OCI-LY3 (cell line): ENCODE measurements at regions not wholly inside any gene's neighbourhood (a gene's known extent, or its start where the extent isn't known, plus 50 kb on each side); places are given as distances from the start of the nearest gene placed in this dataset.
A peak's percentile ranks its signal among the peaks of the same experiment; 100 is the strongest.

Experiments
- H2AFZ ChIP-seq: fragments of 200-600, 300-600 bp; shearing (Covaris generic); 2 replicates; pipeline ENCODE4 v1.6.0; 2014; ENCODE audit warnings: antibody characterized with exemption, low read depth, low read length
- H3K27ac ChIP-seq: fragments of 200-600, 300-600 bp; sonication (generic); 2 replicates; pipeline ENCODE4 v1.5.1; 2014; ENCODE audit warnings: mild to moderate bottlenecking, low read length, moderate library complexity, mixed read lengths
- H3K27me3 ChIP-seq: fragments of 200-600, 300-600 bp; sonication (generic); 2 replicates; pipeline ENCODE4 v1.6.1; 2014; ENCODE audit warnings: low read depth, low read length, mixed read lengths
- H3K36me3 ChIP-seq: fragments of 200-600, 300-600 bp; sonication (generic); replicated peaks from 2 replicates; pipeline ENCODE3; 2014; ENCODE audit warnings: low read depth, low read length, mixed read lengths
- H3K4me1 ChIP-seq: fragments of 300-600, 200-600 bp; sonication (generic); 2 replicates; pipeline ENCODE4 v1.6.1; 2014; ENCODE audit warnings: low read length, mixed read lengths
- H3K4me2 ChIP-seq: fragments of 200-600, 300-600 bp; sonication (generic); 2 replicates; pipeline ENCODE4 v1.6.1; 2014; ENCODE audit warnings: low read length, mixed read lengths
- H3K4me3 ChIP-seq: fragments of 300-600, 200-600 bp; sonication (generic); 2 replicates; pipeline ENCODE4 v1.5.1; 2014; ENCODE audit warnings: antibody characterized with exemption, mild to moderate bottlenecking, low read length, moderate library complexity
- H3K79me2 ChIP-seq: fragments of 300-600, 200-600 bp; shearing (Covaris generic); 2 replicates; pipeline ENCODE4 v1.6.1; 2014; ENCODE audit warnings: mild to moderate bottlenecking, low read length, mixed read lengths
- H3K9ac ChIP-seq: fragments of 300-600, 200-600 bp; shearing (Covaris generic); 2 replicates; pipeline ENCODE4 v1.6.0; 2014; ENCODE audit warnings: mild to moderate bottlenecking, low read length, moderate library complexity
- H3K9me3 ChIP-seq: fragments of 200-600, 300-600 bp; shearing (Covaris generic); 2 replicates; pipeline ENCODE4 v1.6.1; 2014; ENCODE audit warnings: low read length, mixed read lengths; ENCODE audit not compliant: insufficient read depth
- H4K20me1 ChIP-seq: fragments of 200-600, 300-600 bp; sonication (generic); 2 replicates; pipeline ENCODE4 v1.6.1; 2016; ENCODE audit warnings: low read length, mixed read lengths; ENCODE audit not compliant: insufficient read depth
- CTCF ChIP-seq: fragments of 200-600, 300-600 bp; sonication (generic); IDR thresholded peaks from 2 replicates; pipeline ENCODE4 v1.5.1; 2014; ENCODE audit warnings: antibody characterized with exemption, low read length, low read depth
- EZH2phosphoT487 ChIP-seq: fragments of 200-600 bp; shearing (Covaris generic); IDR thresholded peaks from 2 replicates; pipeline ENCODE4 v1.6.1; 2018; ENCODE audit warnings: antibody characterized with exemption, mixed run types, low read depth

- H3K27ac ChIP-seq, result no peak overlapping the region
- H3K4me1 ChIP-seq, result peaks cover 11% of the 10 kb centered on the region
- TF ChIP-seq CTCF, result no peak
- no peak for TF ChIP-seq EZH2phosphoT487
- no peaks in the 10 kb centered on the region for H3K9me3 ChIP-seq
- H3K36me3 ChIP-seq, result no peaks in the 10 kb centered on the region
- H3K79me2 ChIP-seq, result no peaks in the 10 kb centered on the region
- no peak overlapping the region for H3K9ac ChIP-seq
- H3K4me2 ChIP-seq, result peak overlapping the region; percentile 40
- no peaks in the 10 kb centered on the region for H3K27me3 ChIP-seq
- H2AFZ ChIP-seq, result no peak overlapping the region; the same call in 1 of the 2 replicates
- peak overlapping the region; percentile 5; the same call in 1 of the 2 replicates for H3K4me3 ChIP-seq
- no peaks in the 10 kb centered on the region for H4K20me1 ChIP-seq
These were observed 81.9 kb downstream of the MZT1 start for GRCh38 chr13:72645521-72645920.

GRCh38 chr13:72643311-72643989, 84.0 kb downstream of the MZT1 start:
- Histone ChIP-seq H3K27ac (no peak overlapping the region), H3K9ac (no peak overlapping the region), H3K4me1 (peaks cover 11% of the 10 kb centered on the region), H3K27me3 (no peaks in the 10 kb centered on the region), H3K36me3 (no peaks in the 10 kb centered on the region), H3K4me3 (no peak overlapping the region), H3K79me2 (no peaks in the 10 kb centered on the region), H2AFZ (no peak overlapping the region), H3K9me3 (no peaks in the 10 kb centered on the region), H3K4me2 (no peak overlapping the region), H4K20me1 (no peaks in the 10 kb centered on the region)
- no peak for TF ChIP-seq EZH2phosphoT487
- peak; percentile 70 for TF ChIP-seq CTCF

GRCh38 chr13:72639377-72639776, 88.1 kb downstream of the MZT1 start:
- no peak overlapping the region for H3K27ac ChIP-seq
- no peaks in the 10 kb centered on the region for H3K79me2 ChIP-seq
- no peak overlapping the region for H3K4me3 ChIP-seq
- no peak for TF ChIP-seq CTCF
- TF ChIP-seq EZH2phosphoT487, result no peak
- no peaks in the 10 kb centered on the region for H3K36me3 ChIP-seq
- no peak overlapping the region for H3K9ac ChIP-seq
- H3K4me1 ChIP-seq, result no peaks in the 10 kb centered on the region
- no peaks in the 10 kb centered on the region for H3K27me3 ChIP-seq
- no peak overlapping the region for H3K4me2 ChIP-seq
- H4K20me1 ChIP-seq, result no peaks in the 10 kb centered on the region
- no peaks in the 10 kb centered on the region for H3K9me3 ChIP-seq
- no peak overlapping the region for H2AFZ ChIP-seq

- Histone ChIP-seq H2AFZ (no peak overlapping the region), H3K4me2 (no peak overlapping the region), H3K9ac (no peak overlapping the region), H3K4me3 (no peak overlapping the region), H3K27me3 (no peaks in the 10 kb centered on the region), H3K36me3 (no peaks in the 10 kb centered on the region), H3K9me3 (no peaks in the 10 kb centered on the region), H3K27ac (no peak overlapping the region), H3K4me1 (no peaks in the 10 kb centered on the region), H3K79me2 (no peaks in the 10 kb centered on the region), H4K20me1 (no peaks in the 10 kb centered on the region)
- TF ChIP-seq EZH2phosphoT487, result no peak
- TF ChIP-seq CTCF, result no peak
These were observed 89.2 kb downstream of the MZT1 start for GRCh38 chr13:72638059-72638815.
